HepG2 (cell line): ENCODE measurements at regions not wholly inside any gene's neighbourhood (a gene's known extent, or its start where the extent isn't known, plus 50 kb on each side); places are given as distances from the start of the nearest gene placed in this dataset.

Experiments
- ATAC-seq: fragments of 200-7000 bp; cut with Tn5 transposase; 3 replicates; pipeline ENCODE4 v1.9.1; 2020; ENCODE audit warnings: mild to moderate bottlenecking, moderate library complexity
- BruUV-seq: library from RNA; stranded (reverse); fragments of 400-500 nt; replicated peaks from 2 replicates; lab custom pipeline; 2021; lab: Mats Ljungman, UMichigan
- CTCF ChIA-PET: fragments of 300-600 bp; formaldehyde crosslinking; extraction: SDS; loops from one replicate; lab custom pipeline; 2021; ENCODE audit warnings: low total read pairs, inconsistent platforms, low intra/inter-chr PET ratio; lab: Yijun Ruan, JAX
- POLR2A ChIA-PET: fragments of 350-600 bp; sonication (Branson Sonifier 250); formaldehyde crosslinking; loops from one replicate; lab custom pipeline; 2020; ENCODE audit warnings: antibody characterized with exemption, inconsistent platforms; lab: Yijun Ruan, JAX
- DNase-seq: peaks from one replicate; pipeline ENCODE4 v3.0.0-alpha.2; 2015; ENCODE audit warnings: low spot score
- FAIRE-seq: peaks from 3 replicates; lab custom pipeline; 2011; peaks lifted over from hg19 to GRCh38; lab: Jason Lieb, UNC
- H2AFZ ChIP-seq: one replicate; pipeline ENCODE4 v1.6.1; 2011; ENCODE audit warnings: low read length, inconsistent platforms
- H3K27ac ChIP-seq: fragments of 300-600 bp; 3 replicates; pipeline ENCODE4 v1.8.0; 2011; ENCODE audit warnings: mixed run types, mild to moderate bottlenecking, mixed read lengths, low read length, inconsistent platforms; ENCODE audit not compliant: insufficient read depth; ENCODE audit errors: extremely low read length
- H3K27me3 ChIP-seq, 2 experiments: fragments of 200-600 bp in 1 of 2; 2 replicates in 1 of 2; 3 replicates in 1 of 2; pipeline versions ENCODE4 v1.6.0 to v1.8.0; 2011; ENCODE audit warnings: low read length in 2 of 2, mild to moderate bottlenecking in 2 of 2, moderate library complexity in 2 of 2, inconsistent platforms in 1 of 2; ENCODE audit not compliant: insufficient read depth in 2 of 2, control insufficient read depth in 1 of 2
- H3K36me3 ChIP-seq, 2 experiments: fragments of 200-600 bp in 1 of 2; replicated peaks in 1 of 2; 2 replicates in 1 of 2; 3 replicates in 1 of 2; pipeline versions ENCODE4 v1.5.1 to v1.8.0; 2011; ENCODE audit warnings: low read length in 2 of 2, inconsistent platforms in 1 of 2; ENCODE audit not compliant: insufficient read depth in 2 of 2, control insufficient read depth in 1 of 2
- H3K4me1 ChIP-seq: 2 replicates; pipeline ENCODE4 v1.5.1; 2012; ENCODE audit warnings: low read length, inconsistent platforms; ENCODE audit not compliant: insufficient read depth
- H3K4me2 ChIP-seq: 2 replicates; pipeline ENCODE4 v1.6.0; 2011; ENCODE audit warnings: low read depth, low read length, inconsistent platforms
- H3K4me3 ChIP-seq, 3 experiments: fragments of 200-600 bp in 1 of 3; sonication (generic), shearing (Covaris generic) in 1 of 3; replicated peaks in 1 of 3; 2 replicates each; pipeline ENCODE4 v1.5.1; 2011 to 2016; ENCODE audit warnings: low read length in 3 of 3, inconsistent platforms in 2 of 3, low read depth in 2 of 3, mild to moderate bottlenecking in 2 of 3, control low read depth in 1 of 3, mixed read lengths in 1 of 3; ENCODE audit not compliant: insufficient read depth in 1 of 3
- H3K79me2 ChIP-seq: one replicate; pipeline ENCODE4 v1.6.1; 2011; ENCODE audit warnings: low read length, inconsistent platforms; ENCODE audit not compliant: insufficient read depth
- H3K9ac ChIP-seq: 2 replicates; pipeline ENCODE4 v1.6.0; 2011; ENCODE audit warnings: mild to moderate bottlenecking, low read depth, low read length, inconsistent platforms; ENCODE audit not compliant: insufficient read depth
- H3K9me3 ChIP-seq: 2 replicates; pipeline ENCODE4 v1.5.1; 2012; ENCODE audit warnings: mild to moderate bottlenecking, low read length
- H4K20me1 ChIP-seq: 2 replicates; pipeline ENCODE4 v1.6.0; 2011; ENCODE audit warnings: inconsistent platforms, mild to moderate bottlenecking, low read length, moderate library complexity; ENCODE audit not compliant: insufficient read depth
- CBX5 ChIP-seq: sonication (generic); formaldehyde crosslinking; IDR thresholded peaks from 2 replicates; pipeline ENCODE4 v1.4.0; 2020; ENCODE audit warnings: missing genetic modification reagents, borderline replicate concordance
- ERF ChIP-seq: IDR thresholded peaks from 2 replicates; pipeline ENCODE4 v1.6.1; 2018; ENCODE audit warnings: missing biosample characterization, missing genetic modification reagents
- JDP2 ChIP-seq: sonication (generic); formaldehyde crosslinking; IDR thresholded peaks from 2 replicates; pipeline ENCODE4 v1.8.1; 2022; ENCODE audit warnings: missing genetic modification reagents, borderline replicate concordance
- MTERF4 ChIP-seq: sonication (generic); formaldehyde crosslinking; IDR thresholded peaks from 2 replicates; pipeline ENCODE4 v1.8.0; 2023; ENCODE audit warnings: mild to moderate bottlenecking, missing genetic modification reagents
- SMAD3 ChIP-seq: sonication (generic); formaldehyde crosslinking; IDR thresholded peaks from 2 replicates; pipeline ENCODE4 v1.4.0; 2020; ENCODE audit warnings: missing genetic modification reagents
- ZNF543 ChIP-seq: sonication (generic); formaldehyde crosslinking; IDR thresholded peaks from 2 replicates; pipeline ENCODE4 v1.4.0; 2020; ENCODE audit warnings: mild to moderate bottlenecking, missing genetic modification reagents
- ZNF607 ChIP-seq: sonication (generic); formaldehyde crosslinking; IDR thresholded peaks from 2 replicates; pipeline ENCODE4 v1.5.1; 2020; ENCODE audit warnings: missing genetic modification reagents, mild to moderate bottlenecking, borderline replicate concordance
- WGBS: methylation state at CpG from one replicate; pipeline ENCODE4 v1.1.6; 2017; ENCODE audit warnings: low lambda C conversion rate; 5-methylcytosine and 5-hydroxymethylcytosine counted together
- in situ Hi-C: cut with HindIII; loops from 2 replicates; pipeline ENCODE4 v1.10.0; 2017; ENCODE audit warnings: low pct_unique_long_range_greater_than_20kb; ENCODE audit not compliant: extremely low pct_ligation_motif_present
- intact Hi-C: fragments of 100-400 bp; cut with micrococcal nuclease; formaldehyde crosslinking; loops from one replicate; pipeline ENCODE4 v1.10.0; 2022; ENCODE audit not compliant: unreplicated experiment
- TF ChIP-seq, protein P1 (sequence below), 2 experiments: IDR thresholded peaks; 2 replicates each; pipeline ENCODE4 v1.6.1; 2011 to 2012; ENCODE audit warnings: low read length in 2 of 2, borderline replicate concordance in 1 of 2, low read depth in 1 of 2, mild to moderate bottlenecking in 1 of 2, moderate library complexity in 1 of 2

DNA sequence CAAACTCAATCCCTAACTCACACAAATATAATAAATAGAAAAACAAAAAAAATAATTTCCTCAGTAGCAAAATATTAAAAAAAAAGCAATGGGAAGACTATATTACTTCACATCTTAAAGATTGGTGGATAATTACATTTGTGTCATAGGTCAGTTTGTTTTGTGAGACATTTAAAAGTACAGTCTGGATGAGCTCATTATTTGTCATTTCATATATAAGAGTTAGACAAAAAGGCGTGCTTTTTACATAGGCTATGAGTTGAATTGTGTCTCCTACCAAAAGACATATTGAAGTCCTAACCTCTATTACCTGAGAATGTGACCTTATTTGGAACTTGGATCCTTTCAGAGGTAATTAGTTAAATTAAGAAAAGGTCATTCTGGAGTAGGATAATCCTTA is 710.1 kb upstream of the CBLB start:
- H3K4me2 ChIP-seq, result no peak overlapping the region
- intact Hi-C loops, result no loop called here
- no peak overlapping the region for H3K27ac ChIP-seq
- ChIA-PET CTCF (no interaction called here), POLR2A (no interaction called here)
- no peak overlapping the region for H3K4me3 ChIP-seq
- H3K79me2 ChIP-seq, result no peaks in the 10 kb centered on the region
- H4K20me1 ChIP-seq, result no peaks in the 10 kb centered on the region
- H2AFZ ChIP-seq, result no peak overlapping the region
- no peak overlapping the region for H3K9ac ChIP-seq
- ATAC-seq (no peak), DNase-seq (no peak), FAIRE-seq (no peak)
- BruUV-seq, result no TSS peak
- H3K4me1 ChIP-seq, result no peaks in the 10 kb centered on the region
- 0% methylated on average over 1 of the region's 1 CpG for WGBS
- H3K36me3 ChIP-seq, result no peaks in the 10 kb centered on the region
- no peaks in the 10 kb centered on the region for H3K9me3 ChIP-seq
- H3K27me3 ChIP-seq, result no peaks in the 10 kb centered on the region
- in situ Hi-C loops, result no loop called here
- TF ChIP-seq CBX5 (CRISPR knock-in tag), result no peak
- no peak for TF ChIP-seq ZNF543 (CRISPR knock-in tag)
- TF ChIP-seq, protein P1, sequence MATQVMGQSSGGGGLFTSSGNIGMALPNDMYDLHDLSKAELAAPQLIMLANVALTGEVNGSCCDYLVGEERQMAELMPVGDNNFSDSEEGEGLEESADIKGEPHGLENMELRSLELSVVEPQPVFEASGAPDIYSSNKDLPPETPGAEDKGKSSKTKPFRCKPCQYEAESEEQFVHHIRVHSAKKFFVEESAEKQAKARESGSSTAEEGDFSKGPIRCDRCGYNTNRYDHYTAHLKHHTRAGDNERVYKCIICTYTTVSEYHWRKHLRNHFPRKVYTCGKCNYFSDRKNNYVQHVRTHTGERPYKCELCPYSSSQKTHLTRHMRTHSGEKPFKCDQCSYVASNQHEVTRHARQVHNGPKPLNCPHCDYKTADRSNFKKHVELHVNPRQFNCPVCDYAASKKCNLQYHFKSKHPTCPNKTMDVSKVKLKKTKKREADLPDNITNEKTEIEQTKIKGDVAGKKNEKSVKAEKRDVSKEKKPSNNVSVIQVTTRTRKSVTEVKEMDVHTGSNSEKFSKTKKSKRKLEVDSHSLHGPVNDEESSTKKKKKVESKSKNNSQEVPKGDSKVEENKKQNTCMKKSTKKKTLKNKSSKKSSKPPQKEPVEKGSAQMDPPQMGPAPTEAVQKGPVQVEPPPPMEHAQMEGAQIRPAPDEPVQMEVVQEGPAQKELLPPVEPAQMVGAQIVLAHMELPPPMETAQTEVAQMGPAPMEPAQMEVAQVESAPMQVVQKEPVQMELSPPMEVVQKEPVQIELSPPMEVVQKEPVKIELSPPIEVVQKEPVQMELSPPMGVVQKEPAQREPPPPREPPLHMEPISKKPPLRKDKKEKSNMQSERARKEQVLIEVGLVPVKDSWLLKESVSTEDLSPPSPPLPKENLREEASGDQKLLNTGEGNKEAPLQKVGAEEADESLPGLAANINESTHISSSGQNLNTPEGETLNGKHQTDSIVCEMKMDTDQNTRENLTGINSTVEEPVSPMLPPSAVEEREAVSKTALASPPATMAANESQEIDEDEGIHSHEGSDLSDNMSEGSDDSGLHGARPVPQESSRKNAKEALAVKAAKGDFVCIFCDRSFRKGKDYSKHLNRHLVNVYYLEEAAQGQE (IDR thresholded peaks at IDR 0.05; ENCODE audit: borderline replicate concordance in 1 of 2, low read depth in 1 of 2, low read length in 2 of 2), result no peak
- no peak for TF ChIP-seq SMAD3
- TF ChIP-seq ERF, result no peak
- no peak for TF ChIP-seq ZNF607 (CRISPR knock-in tag)
- no peak for TF ChIP-seq MTERF4
- TF ChIP-seq JDP2 (CRISPR knock-in tag), result no peak
- TF ChIP-seq, all 625 proteins: peak for 0
